ENCODE measurements at regions not wholly inside any gene's neighbourhood (a gene's known extent, or its start where the extent isn't known, plus 50 kb on each side); places are given as distances from the start of the nearest gene placed in this dataset.
A peak's percentile ranks its signal among the peaks of the same experiment; 100 is the strongest.
"Not testable (repeated sequence)": the region's sequence is repeated elsewhere in the genome, so short reads cannot be mapped to it uniquely, and the experiment has no call there.

- DNase-seq (ENCODE audit: low spot score): no peak
Measured at GRCh38 chr17:68135141-68135887, 99.8 kb downstream of the KPNA2 start.

- no peak for DNase-seq (ENCODE audit: low spot score)
Measured at GRCh38 chr17:68141050-68141449, 105.5 kb downstream of the KPNA2 start.

GRCh38 chr17:68142595-68142994, 105.2 kb upstream of the AMZ2 start:
- DNase-seq (ENCODE audit: low spot score): no peak

- DNase-seq (ENCODE audit: low spot score): no peak
Measured at GRCh38 chr17:68143425-68143824, 104.4 kb upstream of the AMZ2 start.

- no peak for DNase-seq (ENCODE audit: low spot score)
Measured at GRCh38 chr17:68145088-68145487, 102.8 kb upstream of the AMZ2 start.

- DNase-seq (ENCODE audit: low spot score): no peak
Measured at GRCh38 chr17:68148936-68149335, 98.9 kb upstream of the AMZ2 start.

- no peak for DNase-seq (ENCODE audit: low spot score)
Measured at GRCh38 chr17:68152161-68152571, 95.7 kb upstream of the AMZ2 start.

- DNase-seq (ENCODE audit: low spot score): no peak
Measured at GRCh38 chr17:68155692-68156091, 92.2 kb upstream of the AMZ2 start.

GRCh38 chr17:68161644-68162428, 86.0 kb upstream of the AMZ2 start:
- DNase-seq (ENCODE audit: low spot score): no peak

GRCh38 chr17:68168273-68169164, 79.3 kb upstream of the AMZ2 start:
- not testable (repeated sequence) for DNase-seq (ENCODE audit: low spot score)

- not testable (repeated sequence) for DNase-seq (ENCODE audit: low spot score)
Measured at GRCh38 chr17:68169165-68169821, 78.5 kb upstream of the AMZ2 start.

- DNase-seq (ENCODE audit: low spot score): no peak
Measured at GRCh38 chr17:68169840-68170239, 78.0 kb upstream of the AMZ2 start.

GRCh38 chr17:68170246-68170645, 77.6 kb upstream of the AMZ2 start:
- no peak for DNase-seq (ENCODE audit: low spot score)

GRCh38 chr17:68172461-68172954, 75.3 kb upstream of the AMZ2 start:
- peak; percentile 70 for DNase-seq (ENCODE audit: low spot score)

- DNase-seq (ENCODE audit: low spot score): no peak
Measured at GRCh38 chr17:68175416-68175815, 72.4 kb upstream of the AMZ2 start.

- DNase-seq (ENCODE audit: low spot score): no peak
Measured at GRCh38 chr17:68175905-68176304, 71.9 kb upstream of the AMZ2 start.

GRCh38 chr17:68176718-68177117, 71.1 kb upstream of the AMZ2 start:
- no peak for DNase-seq (ENCODE audit: low spot score)

- DNase-seq (ENCODE audit: low spot score): no peak
Measured at GRCh38 chr17:68178831-68179230, 69.0 kb upstream of the AMZ2 start.

GRCh38 chr17:68179236-68179925, 68.5 kb upstream of the AMZ2 start:
- no peak for DNase-seq (ENCODE audit: low spot score)

- no peak for DNase-seq (ENCODE audit: low spot score)
Measured at GRCh38 chr17:68179926-68180285, 67.9 kb upstream of the AMZ2 start.

GRCh38 chr17:68182011-68182306, 65.9 kb upstream of the AMZ2 start:
- no peak for DNase-seq (ENCODE audit: low spot score)

All from mucosa of gallbladder (tissue), 1 donor.